ENCODE measurements at regions not wholly inside any gene's neighbourhood (a gene's known extent, or its start where the extent isn't known, plus 50 kb on each side); places are given as distances from the start of the nearest gene placed in this dataset.

GRCh38 chr22:47384977-47385376 is 622.5 kb downstream of the TBC1D22A start:
- TF ChIP-seq CTCF (IDR thresholded peaks at IDR 0.05) = no peak
- ATAC-seq (ENCODE audit: low FRiP score) = no peak
- DNase-seq (ENCODE audit: low spot score) = no peak

- DNase-seq (ENCODE audit: low spot score) = peak; percentile 6
These were observed 619.9 kb downstream of the TBC1D22A start for GRCh38 chr22:47382164-47382890.

GRCh38 chr22:47381240-47381639 is 618.8 kb downstream of the TBC1D22A start:
- no peak for TF ChIP-seq CTCF (IDR thresholded peaks at IDR 0.05)
- DNase-seq (ENCODE audit: low spot score) (no peak), ATAC-seq (ENCODE audit: low FRiP score) (no peak)

More at GRCh38 chr22:47382164-47382890, 619.9 kb downstream of the TBC1D22A start:
- TF ChIP-seq CTCF (IDR thresholded peaks at IDR 0.05) = no peak
- no peak for ATAC-seq (ENCODE audit: low FRiP score)

GRCh38 chr22:47380692-47381091 is 618.2 kb downstream of the TBC1D22A start:
- no peak for TF ChIP-seq CTCF (IDR thresholded peaks at IDR 0.05)
- DNase-seq (ENCODE audit: low spot score) = no peak
- ATAC-seq (ENCODE audit: low FRiP score) = no peak

GRCh38 chr22:47379037-47379436 is 616.6 kb downstream of the TBC1D22A start:
- TF ChIP-seq CTCF (IDR thresholded peaks at IDR 0.05) = no peak
- DNase-seq (ENCODE audit: low spot score) (no peak), ATAC-seq (ENCODE audit: low FRiP score) (no peak)

GRCh38 chr22:47377926-47378560 is 615.6 kb downstream of the TBC1D22A start:
- TF ChIP-seq CTCF (IDR thresholded peaks at IDR 0.05) = no peak
- DNase-seq (ENCODE audit: low spot score) (peak; percentile 4), ATAC-seq (ENCODE audit: low FRiP score) (no peak)

Data from omental fat pad (tissue), 3 donors.